Neural progenitor cell (in vitro differentiated cells): ENCODE measurements at regions not wholly inside any gene's neighbourhood (a gene's known extent, or its start where the extent isn't known, plus 50 kb on each side); places are given as distances from the start of the nearest gene placed in this dataset.

Source experiments
- CTCF ChIP-seq: fragments of 200-600 bp; sonication (generic); IDR thresholded peaks from 2 replicates; pipeline ENCODE4 v1.5.1; 2017; ENCODE audit warnings: antibody characterized with exemption, mild to moderate bottlenecking
- EZH2phosphoT487 ChIP-seq: fragments of 200-600 bp; sonication (generic); IDR thresholded peaks from 2 replicates; pipeline ENCODE4 v1.6.1; 2017; ENCODE audit warnings: antibody characterized with exemption

- TF ChIP-seq CTCF (no peak), EZH2phosphoT487 (no peak)
Observed at GRCh38 chr5:35477911-35478310, 139.8 kb upstream of the SPEF2 start.
